ENCODE measurements at regions not wholly inside any gene's neighbourhood (a gene's known extent, or its start where the extent isn't known, plus 50 kb on each side); places are given as distances from the start of the nearest gene placed in this dataset.
A peak's percentile ranks its signal among the peaks of the same experiment; 100 is the strongest.

DNA sequence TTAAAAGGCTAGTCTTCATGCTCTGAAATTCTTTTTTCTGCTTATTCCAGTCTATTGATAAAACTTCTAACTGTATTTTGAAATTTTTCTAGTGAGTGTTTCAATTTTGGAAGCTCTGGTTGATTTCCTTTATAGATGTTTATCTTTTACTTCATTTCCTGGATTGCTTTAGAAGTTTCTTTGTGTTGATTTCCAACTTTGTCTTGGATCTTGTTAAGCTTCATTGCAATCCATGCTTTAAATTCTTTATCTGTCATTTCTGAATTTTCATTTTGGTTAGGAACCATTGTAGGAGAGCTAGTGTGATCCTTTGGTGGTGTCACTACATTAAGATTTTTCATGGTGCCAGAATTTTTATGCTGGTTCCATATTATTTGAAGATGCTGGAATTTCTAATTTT lies 105.2 kb upstream of the DCBLD2 start:
- Mint-ChIP-seq H3K27me3 (no peaks in the 10 kb centered on the region), H3K27ac (no peak overlapping the region), H3K4me3 (no peak overlapping the region), H3K4me1 (no peaks in the 10 kb centered on the region), H3K36me3 (no peaks in the 10 kb centered on the region), H3K9me3 (peaks cover 0 to 2% of the 10 kb centered on the region in 2 donors)
- ATAC-seq (replicated peaks): no peak
- DNase-seq: no peak

DNA sequence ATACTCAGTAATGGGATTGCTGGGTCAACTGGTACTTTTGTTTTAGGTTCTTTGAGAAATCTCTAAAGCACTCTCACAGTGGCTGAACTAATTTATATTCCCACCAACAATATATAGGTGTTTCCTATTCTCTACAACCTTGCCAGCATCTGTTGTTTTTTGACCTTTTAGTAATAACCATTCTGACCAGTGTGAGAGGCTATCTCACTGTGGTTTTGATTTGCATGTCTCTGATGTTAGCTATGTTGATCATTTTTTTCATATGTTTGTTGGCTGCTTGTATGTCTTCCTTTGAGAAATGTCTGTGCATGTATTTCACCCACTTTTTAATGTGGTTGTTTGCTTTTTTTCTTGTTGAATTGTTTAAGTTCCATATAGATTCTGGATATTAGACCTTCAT lies 98.2 kb upstream of the DCBLD2 start:
- H3K36me3 Mint-ChIP-seq: no peaks in the 10 kb centered on the region
- ATAC-seq (replicated peaks) (no peak), DNase-seq (no peak)
- no peaks in the 10 kb centered on the region for H3K4me1 Mint-ChIP-seq
- H3K27ac Mint-ChIP-seq: no peak overlapping the region
- no peak overlapping the region for H3K4me3 Mint-ChIP-seq
- no peaks in the 10 kb centered on the region for H3K9me3 Mint-ChIP-seq
- peaks cover 9% of the 10 kb centered on the region in 2 donors for H3K27me3 Mint-ChIP-seq

DNA sequence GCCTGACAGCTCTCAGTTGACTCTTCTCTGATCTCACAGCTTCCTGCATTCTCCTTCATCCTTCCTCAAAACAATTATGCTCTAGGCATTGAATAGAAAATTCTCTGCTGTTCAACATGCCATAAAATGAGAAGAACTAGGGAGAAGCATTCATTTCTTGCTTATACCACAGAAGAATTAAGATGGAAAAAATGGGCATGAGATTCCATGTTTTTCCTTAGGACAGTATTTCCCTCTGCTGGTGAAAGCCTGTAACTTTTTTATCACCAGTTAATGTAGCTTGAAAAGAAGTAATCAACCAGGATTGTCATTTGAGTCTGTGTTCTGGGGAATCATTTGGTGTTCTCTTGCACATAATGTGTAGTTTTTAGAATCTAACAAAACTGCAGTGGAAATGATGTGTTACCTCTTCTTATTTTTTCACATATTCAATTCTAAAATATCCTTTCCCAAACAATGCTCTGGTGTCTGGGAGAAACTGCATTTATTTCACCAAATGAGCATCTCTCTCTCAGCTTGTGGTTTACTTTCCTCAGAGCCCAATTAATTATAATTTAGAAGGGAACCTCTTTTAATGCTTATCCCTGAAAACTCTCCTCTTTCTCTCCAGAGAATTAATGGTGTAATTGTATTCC lies 92.8 kb upstream of the DCBLD2 start:
- Mint-ChIP-seq H3K27ac (no peak overlapping the region), H3K4me1 (no peaks in the 10 kb centered on the region), H3K9me3 (peaks cover 2 to 6% of the 10 kb centered on the region in 2 donors), H3K27me3 (peaks cover 0 to 15% of the 10 kb centered on the region in 2 donors), H3K4me3 (no peak overlapping the region), H3K36me3 (no peaks in the 10 kb centered on the region)
- DNase-seq: no peak
- ATAC-seq (replicated peaks): no peak

DNA sequence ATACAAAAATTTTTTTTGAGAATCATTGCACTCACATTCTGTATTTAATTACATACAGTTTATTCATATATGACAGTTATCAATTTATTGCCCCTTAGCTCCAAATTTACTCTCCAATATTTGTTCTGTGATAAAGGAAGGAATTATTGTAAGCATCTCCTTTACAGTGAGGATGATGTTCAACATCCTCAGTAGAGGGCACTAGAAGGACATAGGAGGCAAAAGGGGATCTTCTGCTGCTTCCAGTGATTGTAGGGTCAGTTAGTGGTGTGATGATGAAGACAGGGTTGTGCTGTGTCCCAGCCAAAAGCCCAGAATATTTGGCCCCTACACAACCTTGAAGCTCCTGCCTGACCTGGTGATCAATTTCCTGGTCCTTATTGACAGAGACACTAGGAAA lies 89.9 kb upstream of the DCBLD2 start:
- H3K9me3 Mint-ChIP-seq: peaks cover 2 to 10% of the 10 kb centered on the region in 2 donors

DNA sequence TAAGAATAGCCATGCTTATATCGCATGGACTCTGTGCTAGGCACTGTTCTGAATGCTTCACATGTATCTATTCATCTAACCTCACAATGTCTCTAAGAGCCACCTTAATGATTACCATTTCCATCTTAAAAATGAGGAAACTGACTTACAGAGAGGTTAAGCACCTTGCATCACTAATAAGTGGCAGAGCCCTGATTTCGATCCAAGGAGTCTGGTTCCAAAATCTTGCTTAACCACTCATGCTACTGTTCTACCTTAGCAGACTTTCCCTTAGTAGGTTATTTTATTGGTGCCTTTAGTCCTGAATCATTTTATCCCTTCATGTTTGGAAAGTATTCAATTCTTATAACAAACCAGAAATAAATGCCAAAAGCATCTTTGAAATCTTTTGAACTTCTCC lies 89.2 kb upstream of the DCBLD2 start:
- Mint-ChIP-seq H3K4me1 (no peaks in the 10 kb centered on the region), H3K27ac (no peak overlapping the region), H3K36me3 (no peaks in the 10 kb centered on the region), H3K27me3 (peaks cover 5 to 6% of the 10 kb centered on the region in 2 donors), H3K9me3 (peaks cover 2 to 10% of the 10 kb centered on the region in 2 donors), H3K4me3 (no peak overlapping the region)
- DNase-seq: no peak
- no peak for ATAC-seq (replicated peaks)

More for the DNA sequence above, 89.9 kb upstream of the DCBLD2 start:
- Mint-ChIP-seq H3K4me3 (no peak overlapping the region), H3K36me3 (no peaks in the 10 kb centered on the region), H3K27me3 (peaks cover 5 to 6% of the 10 kb centered on the region in 2 donors), H3K4me1 (no peaks in the 10 kb centered on the region), H3K27ac (no peak overlapping the region)
- DNase-seq (no peak), ATAC-seq (replicated peaks) (no peak)

DNA sequence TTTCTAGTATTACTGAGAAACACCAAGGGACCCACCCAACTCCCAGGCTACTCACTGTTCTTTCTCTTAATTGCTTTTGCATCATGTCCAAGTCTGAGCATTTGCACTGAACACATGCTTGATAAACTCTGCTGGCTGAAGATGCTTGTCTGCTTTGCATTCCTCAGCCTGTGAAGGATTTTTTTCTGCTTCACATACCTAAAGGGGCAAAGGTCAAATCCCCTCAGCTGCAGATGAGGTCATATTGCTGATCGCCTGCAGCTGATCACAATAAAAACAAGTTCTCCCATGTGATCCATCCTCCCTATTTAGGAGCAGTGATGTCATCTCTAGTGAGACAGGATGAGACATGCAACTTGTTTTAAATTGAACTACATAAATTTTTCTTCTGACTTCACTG lies 84.6 kb upstream of the DCBLD2 start:
- peaks cover 5 to 6% of the 10 kb centered on the region in 2 donors for H3K27me3 Mint-ChIP-seq
- DNase-seq (no peak), ATAC-seq (replicated peaks) (no peak)
- no peaks in the 10 kb centered on the region for H3K4me1 Mint-ChIP-seq
- H3K4me3 Mint-ChIP-seq: no peak overlapping the region
- H3K27ac Mint-ChIP-seq: no peak overlapping the region
- no peaks in the 10 kb centered on the region for H3K36me3 Mint-ChIP-seq
- peaks cover 0 to 4% of the 10 kb centered on the region in 2 donors for H3K9me3 Mint-ChIP-seq

DNA sequence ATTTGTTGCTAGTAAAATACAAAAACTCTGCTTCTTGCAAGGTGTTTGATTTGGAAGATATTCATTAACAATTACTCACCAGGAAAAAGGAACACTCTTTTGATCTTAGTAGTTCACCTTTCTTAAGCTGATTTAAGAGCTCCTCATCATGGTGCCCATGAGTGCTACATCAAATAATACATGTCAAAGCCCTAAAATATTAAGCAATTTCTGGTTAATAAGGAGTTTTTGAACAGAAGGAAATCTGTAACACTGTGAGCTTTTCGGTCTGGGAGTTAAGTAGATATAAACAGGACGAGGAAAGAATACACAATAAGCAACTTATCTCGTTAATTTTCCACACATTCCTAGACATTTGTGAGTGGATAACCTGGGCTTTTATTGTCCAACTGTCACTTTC lies 83.9 kb upstream of the DCBLD2 start:
- DNase-seq: no peak
- Mint-ChIP-seq H3K4me1 (no peaks in the 10 kb centered on the region), H3K9me3 (peaks cover 0 to 4% of the 10 kb centered on the region in 2 donors), H3K27me3 (peaks cover 3 to 5% of the 10 kb centered on the region in 2 donors), H3K27ac (no peak overlapping the region), H3K4me3 (no peak overlapping the region), H3K36me3 (no peaks in the 10 kb centered on the region)
- no peak for ATAC-seq (replicated peaks)

DNA sequence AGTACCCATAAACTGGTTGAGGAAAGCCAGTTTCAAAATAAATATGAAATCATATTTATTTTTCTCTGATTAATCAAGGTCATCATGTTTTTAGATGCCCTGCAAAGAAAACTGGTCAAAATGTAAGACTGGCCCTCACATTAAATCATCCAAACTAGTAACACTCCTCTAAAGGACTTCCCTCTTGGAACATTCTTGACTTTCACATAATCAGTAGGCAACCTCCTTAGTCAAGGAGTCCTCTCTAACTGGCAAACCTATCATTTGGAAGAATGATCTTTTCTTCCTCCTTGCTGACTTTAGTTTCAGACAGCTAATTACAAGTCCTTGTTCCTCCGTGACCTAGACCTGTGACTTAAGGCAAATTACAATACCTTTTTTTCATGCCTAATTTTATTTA lies 82.5 kb upstream of the DCBLD2 start:
- ATAC-seq (replicated peaks) (no peak), DNase-seq (no peak)
- Mint-ChIP-seq H3K27ac (no peak overlapping the region), H3K36me3 (no peaks in the 10 kb centered on the region), H3K4me1 (no peaks in the 10 kb centered on the region), H3K27me3 (peaks cover 5 to 7% of the 10 kb centered on the region in 2 donors), H3K9me3 (peaks cover 0 to 4% of the 10 kb centered on the region in 2 donors), H3K4me3 (no peak overlapping the region)

DNA sequence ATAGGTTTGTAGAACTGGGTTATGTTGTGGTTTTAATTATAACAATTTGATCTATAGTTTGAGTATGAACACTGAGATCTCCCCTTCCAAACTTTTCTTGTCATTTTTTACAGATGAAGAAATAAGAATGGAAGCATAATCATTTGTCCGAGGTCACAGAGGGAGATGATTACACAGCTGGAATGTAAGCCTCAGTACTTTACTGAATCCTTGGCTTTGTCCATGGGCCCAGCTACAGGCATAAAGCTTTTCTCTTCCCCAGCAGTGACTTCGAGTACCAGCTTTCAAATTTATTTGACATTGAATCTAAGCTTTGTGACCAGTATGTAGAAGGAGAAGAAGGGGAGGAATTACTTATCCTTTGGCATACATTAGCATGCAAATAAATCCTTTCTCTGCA lies 80.9 kb upstream of the DCBLD2 start:
- Mint-ChIP-seq H3K27ac (no peak overlapping the region), H3K4me1 (no peaks in the 10 kb centered on the region), H3K27me3 (peaks cover 3 to 7% of the 10 kb centered on the region in 2 donors), H3K4me3 (no peak overlapping the region), H3K9me3 (peaks cover 0 to 3% of the 10 kb centered on the region in 2 donors), H3K36me3 (no peaks in the 10 kb centered on the region)
- ATAC-seq (replicated peaks) (no peak), DNase-seq (no peak)

DNA sequence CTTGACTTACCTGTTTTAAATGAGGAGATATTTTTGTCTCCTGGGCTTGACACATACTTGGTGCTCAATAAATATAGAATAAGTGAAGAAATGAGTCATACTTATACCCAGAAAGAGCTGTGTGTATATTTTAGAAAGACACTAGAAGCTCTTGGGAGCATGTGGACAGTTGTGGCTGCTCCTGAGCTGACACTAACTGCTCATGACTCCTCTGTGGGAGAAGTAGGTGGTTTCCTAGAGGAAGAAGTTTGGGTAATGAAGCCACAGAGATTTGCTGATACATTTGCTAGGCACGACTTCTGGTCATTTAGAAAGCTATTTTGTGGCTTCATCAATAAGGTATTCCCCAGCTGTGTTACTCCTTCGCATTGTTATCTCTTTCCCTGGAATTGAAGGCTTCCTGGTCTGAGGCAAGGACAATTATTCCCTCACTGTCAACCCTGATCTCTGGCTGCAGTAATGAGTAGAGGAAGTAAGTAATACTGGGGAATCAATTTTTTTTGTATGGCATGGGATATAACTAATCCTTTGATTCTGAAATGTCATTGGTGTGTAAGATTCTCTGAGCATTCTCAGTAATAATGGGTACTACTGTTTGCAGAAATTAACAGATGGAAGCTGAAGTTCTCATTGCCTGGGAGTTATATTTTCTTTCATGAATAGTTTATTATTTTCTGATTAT lies 79.6 kb upstream of the DCBLD2 start:
- Mint-ChIP-seq H3K9me3 (no peaks in the 10 kb centered on the region), H3K27ac (no peak overlapping the region), H3K4me1 (no peaks in the 10 kb centered on the region), H3K4me3 (no peak overlapping the region), H3K27me3 (peaks cover 0 to 7% of the 10 kb centered on the region in 2 donors), H3K36me3 (no peaks in the 10 kb centered on the region)
- no peak for DNase-seq
- peak; percentile 59 to 96 for ATAC-seq (replicated peaks)

DNA sequence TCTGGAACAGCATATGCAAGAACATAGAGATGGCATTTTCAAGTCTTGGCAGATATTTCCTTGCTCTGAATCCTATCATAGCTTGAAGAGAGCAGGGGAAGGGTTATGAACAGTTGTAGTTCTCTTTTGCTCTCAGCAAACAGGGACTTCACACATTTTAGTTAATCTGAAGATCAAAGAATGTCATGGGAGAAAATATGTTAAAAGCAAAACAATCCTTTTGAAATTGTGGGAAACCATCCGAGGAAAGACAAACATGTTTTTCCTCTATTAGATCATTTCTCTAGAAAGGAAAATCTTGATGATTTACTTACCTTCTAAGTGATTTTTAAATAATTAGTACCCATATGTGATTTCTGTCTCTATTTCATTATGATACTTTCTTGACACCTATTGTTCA lies 77.8 kb upstream of the DCBLD2 start:
- peaks cover 0 to 7% of the 10 kb centered on the region in 2 donors for H3K27me3 Mint-ChIP-seq
- ATAC-seq (replicated peaks): no peak
- no peaks in the 10 kb centered on the region for H3K9me3 Mint-ChIP-seq
- no peak overlapping the region for H3K4me3 Mint-ChIP-seq
- no peaks in the 10 kb centered on the region for H3K4me1 Mint-ChIP-seq
- no peak for DNase-seq
- no peak overlapping the region for H3K27ac Mint-ChIP-seq
- no peaks in the 10 kb centered on the region for H3K36me3 Mint-ChIP-seq

DNA sequence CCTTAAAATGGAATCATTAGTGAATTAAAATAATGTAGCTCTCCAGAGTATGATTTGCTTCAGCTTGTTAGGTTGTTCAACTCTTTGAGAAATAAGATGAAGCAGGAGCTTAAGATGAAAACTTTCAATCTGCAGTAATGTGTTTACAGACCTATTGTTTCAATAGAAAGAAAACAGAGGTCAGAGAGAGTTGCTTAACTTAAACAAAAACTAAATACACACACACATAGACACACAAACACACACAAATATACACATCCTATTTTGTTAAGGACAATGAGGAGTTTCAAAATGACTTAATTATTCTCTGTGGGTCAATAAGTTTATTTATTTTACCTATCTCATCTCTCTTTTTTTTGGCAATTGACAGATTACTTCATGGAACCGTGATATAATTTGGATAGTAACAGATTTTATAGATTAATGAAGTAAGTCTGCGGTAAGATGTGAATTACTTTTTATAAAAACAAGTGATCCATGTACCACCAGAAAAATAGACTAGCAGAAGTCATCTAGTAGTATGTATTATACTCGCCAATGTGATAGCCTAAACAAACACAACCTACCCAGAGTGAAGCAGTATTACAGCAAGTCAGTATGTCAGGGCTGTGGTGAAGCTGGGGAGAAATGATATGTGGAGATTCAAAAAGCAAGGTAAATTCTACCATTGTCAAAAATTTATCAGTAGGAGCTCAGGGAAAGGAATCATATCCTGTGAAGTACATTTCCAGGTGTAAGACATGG lies 76.7 kb upstream of the DCBLD2 start:
- H3K27ac Mint-ChIP-seq: no peak overlapping the region
- H3K4me3 Mint-ChIP-seq: no peak overlapping the region
- ATAC-seq (replicated peaks) (no peak), DNase-seq (no peak)
- H3K4me1 Mint-ChIP-seq: no peaks in the 10 kb centered on the region
- no peaks in the 10 kb centered on the region for H3K36me3 Mint-ChIP-seq
- H3K9me3 Mint-ChIP-seq: no peaks in the 10 kb centered on the region
- H3K27me3 Mint-ChIP-seq: peaks cover 0 to 7% of the 10 kb centered on the region in 2 donors

DNA sequence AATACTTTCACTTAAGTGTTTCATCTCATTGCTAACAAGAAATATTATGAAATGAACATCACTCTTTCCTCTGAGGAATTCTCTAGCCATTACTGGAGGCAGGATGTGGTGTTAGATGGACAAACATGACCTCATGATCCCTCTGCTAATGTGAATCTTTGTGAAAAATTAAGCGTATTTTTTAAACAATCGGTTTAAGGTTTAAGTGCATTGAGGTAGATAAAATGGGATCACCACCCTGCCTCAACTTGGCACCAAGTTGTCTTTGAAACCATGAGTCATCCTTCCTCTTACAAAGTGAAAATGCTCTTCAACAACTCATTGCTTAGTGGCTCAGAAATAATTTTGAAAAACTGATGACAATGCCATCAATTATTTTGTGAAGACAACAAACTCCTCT lies 76.0 kb upstream of the DCBLD2 start:
- H3K4me1 Mint-ChIP-seq: no peaks in the 10 kb centered on the region
- H3K9me3 Mint-ChIP-seq: peaks cover 3 to 4% of the 10 kb centered on the region in 2 donors
- H3K27me3 Mint-ChIP-seq: peaks cover 0 to 7% of the 10 kb centered on the region in 2 donors
- H3K4me3 Mint-ChIP-seq: no peak overlapping the region
- DNase-seq: no peak
- no peaks in the 10 kb centered on the region for H3K36me3 Mint-ChIP-seq
- H3K27ac Mint-ChIP-seq: no peak overlapping the region
- ATAC-seq (replicated peaks): no peak

DNA sequence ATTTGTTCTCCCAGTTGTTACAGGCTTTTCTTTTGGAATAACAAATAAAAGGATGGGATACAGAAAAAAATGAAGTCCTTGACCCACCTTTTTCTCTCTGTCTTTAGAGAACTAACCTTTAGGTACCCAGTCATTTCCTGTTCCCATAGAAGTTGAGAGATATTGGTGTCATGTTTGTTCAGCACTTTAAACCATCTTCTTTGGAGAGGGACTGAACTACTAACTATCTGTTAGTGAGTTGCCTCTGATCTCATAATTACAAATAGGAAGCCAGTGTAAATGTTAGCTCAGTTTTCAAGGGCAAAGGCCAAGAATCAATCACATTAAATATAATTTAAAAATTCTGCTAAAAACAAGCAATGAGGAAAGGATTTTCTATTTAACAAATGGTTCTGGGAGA lies 72.9 kb upstream of the DCBLD2 start:
- H3K27me3 Mint-ChIP-seq: no peaks in the 10 kb centered on the region
- ATAC-seq (replicated peaks) (no peak), DNase-seq (no peak)
- H3K4me1 Mint-ChIP-seq: no peaks in the 10 kb centered on the region
- peaks cover 3 to 4% of the 10 kb centered on the region in 2 donors for H3K9me3 Mint-ChIP-seq
- no peak overlapping the region for H3K27ac Mint-ChIP-seq
- no peak overlapping the region for H3K4me3 Mint-ChIP-seq
- no peaks in the 10 kb centered on the region for H3K36me3 Mint-ChIP-seq

DNA sequence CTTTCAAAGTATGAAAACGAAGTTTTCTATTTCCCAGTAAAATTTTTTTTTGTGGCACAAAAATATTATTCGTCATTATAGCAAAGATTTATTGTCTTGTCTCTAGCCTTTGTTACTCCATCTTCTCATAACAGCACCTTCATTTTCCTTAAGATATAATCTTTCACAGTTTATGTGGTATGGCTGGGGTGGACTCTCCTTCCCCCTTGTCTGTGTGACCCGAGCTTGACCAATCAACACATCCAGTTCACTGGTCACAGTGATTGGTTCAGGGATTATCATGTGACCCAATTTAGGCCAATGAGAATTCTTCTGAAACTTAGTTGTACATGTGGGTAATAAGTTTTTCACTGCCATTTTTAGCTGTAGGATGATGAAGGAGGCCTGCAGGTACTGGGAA lies 71.2 kb upstream of the DCBLD2 start:
- Mint-ChIP-seq H3K27me3 (no peaks in the 10 kb centered on the region), H3K4me3 (no peak overlapping the region), H3K4me1 (no peaks in the 10 kb centered on the region), H3K36me3 (no peaks in the 10 kb centered on the region), H3K9me3 (peaks cover 3 to 4% of the 10 kb centered on the region in 2 donors), H3K27ac (no peak overlapping the region)
- DNase-seq (no peak), ATAC-seq (replicated peaks) (no peak)

All from stimulated activated naive B cell treated with anti-CD40 and anti-IgM and Interleukin-4, amounts not matched to agents 10 μg/mL and 1 μg/mL and 100 μg/mL, for 72 hours (primary cell).